H1 (cell line): ENCODE measurements at regions not wholly inside any gene's neighbourhood (a gene's known extent, or its start where the extent isn't known, plus 50 kb on each side); places are given as distances from the start of the nearest gene placed in this dataset.

Source experiments
- CTCF ChIA-PET: fragments of 300-600 bp; sonication (Branson Sonifier 250); formaldehyde crosslinking; loops from one replicate; lab custom pipeline; 2021; ENCODE audit not compliant: partially characterized antibody; lab: Charles Lee
- POLR2A ChIA-PET: fragments of 300-600 bp; sonication (Branson Sonifier 250); formaldehyde crosslinking; loops from one replicate; lab custom pipeline; 2021; ENCODE audit warnings: inconsistent platforms; ENCODE audit not compliant: partially characterized antibody; lab: Charles Lee
- DNase-seq, 2 experiments: peaks; one replicate each; pipeline versions ENCODE4 v3.0.0 to v3.0.0-alpha.2; 2010 to 2022; ENCODE audit warnings: low spot score in 2 of 2, low read depth in 1 of 2, mixed read lengths in 1 of 2
- FAIRE-seq: peaks from 2 replicates; lab custom pipeline; 2011; peaks lifted over from hg19 to GRCh38; lab: Jason Lieb, UNC
- H2AFZ ChIP-seq: 2 replicates; pipeline ENCODE4 v1.8.1; 2012; ENCODE audit warnings: low read length, inconsistent platforms
- H2AK5ac ChIP-seq: 2 replicates; pipeline ENCODE4 v1.6.1; 2013; ENCODE audit warnings: low read depth, low read length
- H2BK120ac ChIP-seq: replicated peaks from 2 replicates; pipeline ENCODE3; 2013; ENCODE audit warnings: low read depth, low read length, inconsistent platforms
- H2BK12ac ChIP-seq: 2 replicates; pipeline ENCODE4 v1.6.1; 2013; ENCODE audit warnings: low read depth, low read length
- H2BK15ac ChIP-seq: 2 replicates; pipeline ENCODE4 v1.6.1; 2013; ENCODE audit warnings: low read length
- H2BK20ac ChIP-seq: 2 replicates; pipeline ENCODE4 v1.6.1; 2013; ENCODE audit warnings: low read length
- H2BK5ac ChIP-seq: 2 replicates; pipeline ENCODE4 v1.6.1; 2013; ENCODE audit warnings: low read depth, low read length
- H3K14ac ChIP-seq: 2 replicates; pipeline ENCODE4 v1.6.1; 2013; ENCODE audit warnings: inconsistent platforms; ENCODE audit not compliant: insufficient read length
- H3K18ac ChIP-seq: 2 replicates; pipeline ENCODE4 v1.6.1; 2013; ENCODE audit warnings: low read length; ENCODE audit errors: extremely low read depth
- H3K23ac ChIP-seq: 2 replicates; pipeline ENCODE4 v1.6.1; 2013; ENCODE audit warnings: inconsistent platforms; ENCODE audit not compliant: insufficient read length
- H3K23me2 ChIP-seq: 2 replicates; pipeline ENCODE4 v1.6.1; 2013; ENCODE audit warnings: low read depth, low read length
- H3K27ac ChIP-seq: 2 replicates; pipeline ENCODE4 v1.6.1; 2011; ENCODE audit warnings: low read depth, low read length, inconsistent platforms
- H3K27me3 ChIP-seq, 4 experiments: replicated peaks in 1 of 4; 1 replicate in 1 of 4; 2 replicates in 3 of 4; pipeline versions ENCODE4 v1.6.1 to v1.8.1; 2011 to 2013; ENCODE audit warnings: low read length in 3 of 4, mild to moderate bottlenecking in 3 of 4, inconsistent platforms in 2 of 4, mixed read lengths in 2 of 4, moderate library complexity in 1 of 4; ENCODE audit not compliant: control insufficient read depth in 3 of 4, insufficient read depth in 3 of 4; ENCODE audit errors: extremely low read depth in 1 of 4
- H3K36me3 ChIP-seq, 4 experiments: 2 replicates each; pipeline versions ENCODE4 v1.6.1 to v1.8.1; 2011 to 2013; ENCODE audit warnings: mild to moderate bottlenecking in 4 of 4, low read length in 3 of 4, moderate library complexity in 2 of 4, control low read depth in 1 of 4, inconsistent platforms in 1 of 4; ENCODE audit not compliant: insufficient read depth in 4 of 4, control insufficient read depth in 2 of 4
- H3K4ac ChIP-seq: replicated peaks from 2 replicates; pipeline ENCODE3; 2013; ENCODE audit warnings: low read length, low read depth, mixed read lengths, inconsistent platforms; ENCODE audit not compliant: insufficient read length
- H3K4me1 ChIP-seq, 4 experiments: replicated peaks in 1 of 4; 1 replicate in 1 of 4; 2 replicates in 3 of 4; pipeline versions ENCODE4 v1.6.1 to v1.8.1; 2011 to 2013; ENCODE audit warnings: low read length in 3 of 4, inconsistent platforms in 2 of 4, mixed read lengths in 1 of 4; ENCODE audit not compliant: insufficient read depth in 4 of 4, control insufficient read depth in 3 of 4
- H3K4me2 ChIP-seq, 2 experiments: 2 replicates each; pipeline versions ENCODE4 v1.6.1 to v1.8.1; 2011 to 2013; ENCODE audit warnings: low read depth in 2 of 2, low read length in 2 of 2, control low read depth in 1 of 2, inconsistent platforms in 1 of 2, mild to moderate bottlenecking in 1 of 2; ENCODE audit not compliant: insufficient read depth in 1 of 2
- H3K4me3 ChIP-seq, 4 experiments: fragments of 200-600, 300-600 bp in 1 of 4; sonication (generic), shearing (Covaris generic), sonication (Bioruptor Twin) in 1 of 4; 2 replicates each; pipeline versions ENCODE4 v1.5.1 to v1.8.1; 2011 to 2016; ENCODE audit warnings: low read length in 4 of 4, low read depth in 3 of 4, control low read depth in 2 of 4, inconsistent platforms in 2 of 4, mild to moderate bottlenecking in 2 of 4, mixed read lengths in 1 of 4, moderate library complexity in 1 of 4; ENCODE audit not compliant: insufficient read depth in 2 of 4; ENCODE audit errors: extremely low read depth in 1 of 4
- H3K56ac ChIP-seq: replicated peaks from 2 replicates; pipeline ENCODE3; 2013; ENCODE audit warnings: low read depth, mild to moderate bottlenecking, mixed read lengths, low read length, inconsistent platforms; ENCODE audit not compliant: insufficient read length
- H3K79me1 ChIP-seq: 2 replicates; pipeline ENCODE4 v1.6.1; 2013; ENCODE audit warnings: low read depth, low read length, control low read depth
- H3K79me2 ChIP-seq, 2 experiments: 2 replicates each; pipeline versions ENCODE4 v1.6.1 to v1.8.1; 2012 to 2013; ENCODE audit warnings: low read length in 2 of 2, mild to moderate bottlenecking in 2 of 2, inconsistent platforms in 1 of 2; ENCODE audit not compliant: insufficient read depth in 2 of 2, control insufficient read depth in 1 of 2
- H3K9ac ChIP-seq, 4 experiments: replicated peaks in 1 of 4; 1 replicate in 1 of 4; 2 replicates in 3 of 4; pipeline versions ENCODE4 v1.6.1 to v1.8.1; 2011 to 2013; ENCODE audit warnings: low read depth in 3 of 4, low read length in 3 of 4, control low read depth in 2 of 4, mild to moderate bottlenecking in 2 of 4, moderate library complexity in 2 of 4, inconsistent platforms in 1 of 4; ENCODE audit errors: extremely low read depth in 1 of 4
- H3K9me3 ChIP-seq, 2 experiments: 2 replicates each; pipeline versions ENCODE4 v1.6.1 to v1.8.1; 2012 to 2013; ENCODE audit warnings: mild to moderate bottlenecking in 2 of 2, moderate library complexity in 2 of 2, control low read depth in 1 of 2, inconsistent platforms in 1 of 2, low read depth in 1 of 2, low read length in 1 of 2, mixed read lengths in 1 of 2; ENCODE audit not compliant: insufficient read depth in 2 of 2
- H4K20me1 ChIP-seq, 2 experiments: replicated peaks in 1 of 2; 2 replicates each; pipeline versions ENCODE3 to v1.8.1; 2011 to 2013; ENCODE audit warnings: inconsistent platforms in 2 of 2, low read length in 2 of 2, mild to moderate bottlenecking in 1 of 2; ENCODE audit not compliant: insufficient read depth in 2 of 2, control insufficient read depth in 1 of 2
- H4K5ac ChIP-seq: 2 replicates; pipeline ENCODE4 v1.6.1; 2013; ENCODE audit warnings: low read length, low read depth, mixed read lengths, inconsistent platforms; ENCODE audit not compliant: insufficient read length
- H4K8ac ChIP-seq: 2 replicates; pipeline ENCODE4 v1.8.0; 2013; ENCODE audit warnings: mild to moderate bottlenecking, moderate library complexity, low read length, inconsistent platforms; ENCODE audit not compliant: insufficient read depth; ENCODE audit errors: extremely low read depth
- H4K91ac ChIP-seq: replicated peaks from 2 replicates; pipeline ENCODE3; 2013; ENCODE audit warnings: low read length, mixed read lengths, inconsistent platforms; ENCODE audit not compliant: insufficient read length
- BRCA1 ChIP-seq: IDR thresholded peaks from 2 replicates; pipeline ENCODE4 v1.6.1; 2012; ENCODE audit warnings: low read depth, low read length, improper control_type of control experiment
- CHD2 ChIP-seq: IDR thresholded peaks from 2 replicates; pipeline ENCODE4 v1.6.1; 2012; ENCODE audit warnings: low read length, improper control_type of control experiment
- KDM4A ChIP-seq: IDR thresholded peaks from one replicate; pipeline ENCODE4 v1.7.1; 2012; ENCODE audit warnings: low read depth, mild to moderate bottlenecking, moderate library complexity, low read length, inconsistent platforms; ENCODE audit not compliant: severe bottlenecking
- NRF1 ChIP-seq: IDR thresholded peaks from 2 replicates; pipeline ENCODE4 v1.6.1; 2011; ENCODE audit warnings: mild to moderate bottlenecking, low read depth, low read length, improper control_type of control experiment
- POLR2A ChIP-seq, 2 experiments: IDR thresholded peaks; 1 replicate in 1 of 2; 2 replicates in 1 of 2; pipeline ENCODE4 v1.6.1; 2011; ENCODE audit warnings: low read depth in 2 of 2, low read length in 2 of 2, mild to moderate bottlenecking in 2 of 2; ENCODE audit errors: control extremely low read depth in 1 of 2
- RNF2 ChIP-seq: fragments of 200-900, 300-1000 bp; sonication (generic); IDR thresholded peaks from 2 replicates; pipeline ENCODE4 v1.7.1; 2016; ENCODE audit warnings: borderline replicate concordance, low read depth, mild to moderate bottlenecking, antibody characterized with exemption, low read length; ENCODE audit not compliant: poor library complexity, severe bottlenecking; ENCODE audit errors: missing control alignments
- SIN3A ChIP-seq, 2 experiments: IDR thresholded peaks in 1 of 2; conservative IDR thresholded peaks in 1 of 2; 2 replicates each; pipeline ENCODE4 v1.6.1; 2011 to 2012; ENCODE audit warnings: low read length in 2 of 2, improper control_type of control experiment in 1 of 2, low read depth in 1 of 2, mild to moderate bottlenecking in 1 of 2
- SP1 ChIP-seq: IDR thresholded peaks from 2 replicates; pipeline ENCODE4 v1.6.1; 2011; ENCODE audit warnings: low read depth, low read length
- SP4 ChIP-seq: IDR thresholded peaks from 2 replicates; pipeline ENCODE4 v1.6.1; 2012; ENCODE audit warnings: low read length, inconsistent platforms
- SRF ChIP-seq: IDR thresholded peaks from 2 replicates; pipeline ENCODE4 v1.6.1; 2011; ENCODE audit warnings: mild to moderate bottlenecking, low read depth, low read length, moderate library complexity
- SUZ12 ChIP-seq: fragments of 200-600 bp; sonication (generic); IDR thresholded peaks from 2 replicates; pipeline ENCODE4 v1.6.1; 2012; ENCODE audit warnings: mild to moderate bottlenecking, inconsistent platforms, low read length, moderate library complexity, mixed read lengths
- TAF7 ChIP-seq: optimal IDR thresholded peaks from 2 replicates; pipeline ENCODE3; 2011; ENCODE audit warnings: low read depth, mild to moderate bottlenecking, inconsistent platforms, low read length, moderate library complexity, borderline replicate concordance
- WGBS, 2 experiments: shearing (Covaris generic) in 1 of 2; methylation state at CpG; one replicate each; pipeline versions ENCODE4 v1.1.6 to v1.1.7; 2013 to 2015; ENCODE audit warnings: low lambda C conversion rate in 2 of 2, mixed read lengths in 2 of 2, inconsistent platforms in 1 of 2, low coverage in 1 of 2, missing lambda C conversion rate in 1 of 2; ENCODE audit not compliant: insufficient replicate concordance in 2 of 2, insufficient coverage in 1 of 2, insufficient read length in 1 of 2; ENCODE audit errors: extremely low coverage in 1 of 2, missing lambda C conversion rate in 1 of 2; 5-methylcytosine and 5-hydroxymethylcytosine counted together
- TF ChIP-seq, protein P1 (sequence below): IDR thresholded peaks from 2 replicates; pipeline ENCODE4 v1.6.1; 2012; ENCODE audit warnings: low read length, inconsistent platforms

DNA sequence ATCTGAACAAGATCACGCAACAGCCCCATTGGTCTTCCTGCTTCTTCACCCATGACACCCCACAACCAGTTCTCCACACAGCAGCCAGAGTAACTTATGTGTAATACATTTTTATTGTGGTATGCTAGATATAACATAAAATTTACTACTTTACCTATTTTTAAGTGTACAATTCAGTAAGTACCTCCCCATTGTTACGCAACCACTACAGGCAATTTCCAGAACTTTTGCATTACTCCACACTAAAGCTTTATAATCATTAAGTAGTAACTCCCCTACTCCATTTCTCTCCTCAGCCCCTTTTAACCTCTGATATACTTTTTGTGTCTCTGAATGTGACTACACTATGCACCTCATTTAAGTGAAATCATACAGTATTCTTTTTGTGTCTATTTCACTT lies 575.4 kb upstream of the CADM1 start:
- Histone ChIP-seq H2BK15ac (no peak overlapping the region), H4K91ac (no peak overlapping the region), H2BK5ac (no peak overlapping the region), H3K23ac (no peak overlapping the region), H3K27me3 (no peaks in the 10 kb centered on the region; a peak in 1 of 7 replicates), H3K14ac (no peak overlapping the region), H4K20me1 (no peaks in the 10 kb centered on the region), H4K5ac (no peak overlapping the region), H3K4ac (no peak overlapping the region), H2AK5ac (no peak overlapping the region), H3K27ac (no peak overlapping the region), H3K4me2 (no peak overlapping the region), H2BK12ac (no peak overlapping the region), H3K36me3 (no peaks in the 10 kb centered on the region), H3K79me2 (no peaks in the 10 kb centered on the region), H3K23me2 (no peaks in the 10 kb centered on the region), H3K9ac (no peak overlapping the region), H3K18ac (no peak overlapping the region), H4K8ac (no peak overlapping the region), H3K4me3 (no peak overlapping the region), H3K79me1 (no peaks in the 10 kb centered on the region), H3K56ac (no peak overlapping the region), H2AFZ (no peak overlapping the region), H2BK20ac (no peak overlapping the region), H3K4me1 (no peaks in the 10 kb centered on the region), H3K9me3 (no peaks in the 10 kb centered on the region), H2BK120ac (no peak overlapping the region)
- DNase-seq (no peak), FAIRE-seq (no peak)
- CTCF ChIA-PET = interaction anchor here (0.7 to 10.8 kb wide), 9 partner anchors 14 to 163 kb away, joined by 3 to 90 read pairs (median 4); no protein-coding TSS in a partner anchor
- WGBS, 2 experiments = 95% methylated on average over 2 of the region's 2 CpGs; no CpG with 5 or more reads in 1 of the 2 experiments
- POLR2A ChIA-PET = no interaction called here
- TF ChIP-seq TAF7 (no peak), NRF1 (no peak), SIN3A (conservative IDR thresholded peaks at IDR 0.05 in 1 of 2, IDR thresholded peaks at IDR 0.05 in 1 of 2; ENCODE audit: low read depth in 1 of 2, low read length in 2 of 2) (no peak), SP1 (no peak), SUZ12 (no peak), SP4 (no peak), BRCA1 (no peak), KDM4A (no peak), CHD2 (no peak), POLR2A (IDR thresholded peaks at IDR 0.05; ENCODE audit: control extremely low read depth in 1 of 2, low read depth in 2 of 2, low read length in 2 of 2) (no peak), SRF (no peak), RNF2 (no peak)
- TF ChIP-seq, protein P1, sequence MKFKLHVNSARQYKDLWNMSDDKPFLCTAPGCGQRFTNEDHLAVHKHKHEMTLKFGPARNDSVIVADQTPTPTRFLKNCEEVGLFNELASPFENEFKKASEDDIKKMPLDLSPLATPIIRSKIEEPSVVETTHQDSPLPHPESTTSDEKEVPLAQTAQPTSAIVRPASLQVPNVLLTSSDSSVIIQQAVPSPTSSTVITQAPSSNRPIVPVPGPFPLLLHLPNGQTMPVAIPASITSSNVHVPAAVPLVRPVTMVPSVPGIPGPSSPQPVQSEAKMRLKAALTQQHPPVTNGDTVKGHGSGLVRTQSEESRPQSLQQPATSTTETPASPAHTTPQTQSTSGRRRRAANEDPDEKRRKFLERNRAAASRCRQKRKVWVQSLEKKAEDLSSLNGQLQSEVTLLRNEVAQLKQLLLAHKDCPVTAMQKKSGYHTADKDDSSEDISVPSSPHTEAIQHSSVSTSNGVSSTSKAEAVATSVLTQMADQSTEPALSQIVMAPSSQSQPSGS = no peak
